HG03159 (cell line): ENCODE measurements at regions not wholly inside any gene's neighbourhood (a gene's known extent, or its start where the extent isn't known, plus 50 kb on each side); places are given as distances from the start of the nearest gene placed in this dataset.
"Not testable (repeated sequence)": the region's sequence is repeated elsewhere in the genome, so short reads cannot be mapped to it uniquely, and the experiment has no call there.

Experiments used
- ATAC-seq: cut with Tn5 transposase; IDR thresholded peaks from one replicate; pipeline ENCODE4 v1.9.1; 2021; ENCODE audit warnings: mild to moderate bottlenecking, moderate library complexity; ENCODE audit not compliant: unreplicated experiment

DNA sequence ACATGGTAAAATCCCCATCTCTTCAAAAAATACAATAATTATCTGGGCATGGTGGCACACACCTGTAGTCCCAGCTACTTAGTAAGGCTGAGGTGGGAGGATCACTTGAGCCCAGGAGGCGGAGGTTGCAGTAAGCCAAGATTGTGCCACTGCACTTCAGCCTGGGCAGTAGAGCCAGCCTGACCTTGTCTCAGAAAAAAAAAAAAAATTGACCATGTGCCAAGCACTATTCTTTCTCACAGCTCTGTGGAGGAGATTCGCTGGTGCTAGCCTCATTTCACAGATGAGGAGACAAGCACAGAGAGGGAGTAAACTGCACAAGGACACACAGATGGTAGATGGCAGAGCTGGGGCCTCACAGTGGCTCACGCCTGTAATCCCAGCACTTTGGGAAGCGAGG is 131.8 kb upstream of the JARID2 start:
- ATAC-seq, result no peak

DNA sequence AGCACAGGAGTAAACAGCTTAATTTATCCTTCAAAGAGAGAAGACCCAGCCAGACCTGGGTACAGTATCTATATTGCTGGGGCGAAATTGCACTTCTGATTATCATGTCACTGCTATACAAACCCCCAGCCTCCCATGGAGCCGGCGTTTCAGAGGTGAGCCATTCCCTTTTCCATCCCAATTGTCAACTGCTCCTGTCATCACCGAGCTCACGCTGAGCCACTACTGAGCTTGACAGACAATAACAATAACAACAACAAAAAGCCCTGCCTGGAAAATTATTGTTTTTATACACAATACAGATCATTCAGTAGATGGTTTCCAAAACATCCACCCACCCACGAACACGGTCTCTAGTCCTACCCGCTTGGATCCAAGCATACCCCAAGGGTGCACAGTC is 129.0 kb upstream of the JARID2 start:
- ATAC-seq, result no peak

DNA sequence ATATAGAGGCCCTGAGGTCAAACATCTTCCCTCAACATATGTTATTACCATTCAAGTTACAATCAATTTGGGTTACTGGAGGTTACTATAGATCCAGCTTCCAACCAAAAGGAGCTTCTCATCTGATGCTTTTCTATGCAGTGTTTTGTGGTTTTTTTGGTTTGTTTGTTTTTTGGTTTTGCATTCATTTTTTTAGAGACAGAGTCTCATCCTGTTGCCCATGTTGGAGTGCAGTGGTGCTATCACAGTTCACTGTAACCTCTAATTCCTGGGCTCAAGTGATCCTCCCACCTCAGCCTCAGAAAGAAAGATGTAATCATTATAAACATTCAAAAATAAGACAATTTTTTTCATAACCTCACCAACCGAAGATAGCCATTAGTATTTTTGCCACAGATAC is 124.4 kb upstream of the JARID2 start:
- no peak for ATAC-seq

DNA sequence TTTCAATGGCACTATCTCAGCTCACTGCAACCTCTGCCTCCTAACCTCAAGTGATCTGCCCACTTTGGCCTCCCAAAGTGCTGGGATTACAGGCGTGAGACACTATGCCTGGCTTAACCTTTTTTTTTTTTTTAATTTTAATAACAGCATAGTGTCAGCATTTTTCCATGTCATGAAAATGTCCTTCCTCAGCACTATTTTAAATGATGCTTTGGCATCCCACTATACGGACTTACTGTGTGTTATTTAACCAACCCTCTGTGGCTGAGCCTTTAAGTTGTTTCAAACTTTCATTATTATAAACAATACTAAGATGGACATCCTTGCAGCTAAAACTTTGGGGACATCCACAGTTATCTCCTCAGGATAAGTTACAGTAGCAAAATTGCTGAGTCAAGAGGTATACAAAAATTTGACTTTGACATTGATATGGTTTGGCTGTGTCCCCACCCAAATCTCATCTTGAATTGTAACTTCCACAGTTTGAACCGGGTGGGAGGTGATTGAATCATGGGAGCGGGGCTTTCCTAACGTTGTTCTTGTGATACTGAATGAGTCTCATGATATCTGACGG is 123.8 kb upstream of the JARID2 start:
- ATAC-seq, result no peak

DNA sequence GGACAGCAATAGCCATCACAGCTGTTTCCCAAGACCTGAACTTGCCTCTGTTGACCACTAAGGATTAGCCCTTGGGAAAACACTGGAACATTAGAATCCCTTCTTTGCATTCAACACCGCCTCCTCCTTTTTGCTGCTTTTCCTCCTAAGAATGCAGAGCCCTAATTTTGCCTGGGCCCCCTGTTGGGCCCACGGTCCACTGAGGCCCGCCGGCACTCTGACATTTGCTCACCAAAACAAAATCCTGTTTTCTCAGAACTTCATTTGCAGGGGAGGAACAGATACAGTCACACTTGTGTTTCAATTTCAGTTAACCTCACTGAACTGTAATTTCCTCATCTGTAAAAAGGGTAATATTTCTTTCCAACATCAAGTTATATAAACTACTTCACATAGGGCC is 116.0 kb upstream of the JARID2 start:
- ATAC-seq, result no peak

DNA sequence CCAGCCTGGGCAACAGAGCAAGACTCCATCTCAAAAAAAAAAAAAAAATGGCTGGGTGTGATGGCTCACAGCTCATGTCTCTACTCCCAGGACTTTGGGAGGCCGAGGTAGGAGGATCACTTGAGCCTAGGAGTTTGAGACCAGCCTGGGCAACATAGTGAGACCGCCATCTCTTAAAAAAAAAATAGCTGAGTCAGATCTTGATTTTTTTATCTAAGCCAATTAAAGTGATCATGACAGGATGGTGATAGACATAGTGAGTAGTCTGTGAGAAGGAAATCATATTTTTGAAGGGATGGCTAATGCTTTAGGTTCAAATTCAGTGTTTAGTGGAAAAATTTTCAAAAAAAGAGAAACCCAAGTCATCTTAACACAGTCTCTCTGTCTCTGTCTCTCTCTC is 114.6 kb upstream of the JARID2 start:
- no peak for ATAC-seq

DNA sequence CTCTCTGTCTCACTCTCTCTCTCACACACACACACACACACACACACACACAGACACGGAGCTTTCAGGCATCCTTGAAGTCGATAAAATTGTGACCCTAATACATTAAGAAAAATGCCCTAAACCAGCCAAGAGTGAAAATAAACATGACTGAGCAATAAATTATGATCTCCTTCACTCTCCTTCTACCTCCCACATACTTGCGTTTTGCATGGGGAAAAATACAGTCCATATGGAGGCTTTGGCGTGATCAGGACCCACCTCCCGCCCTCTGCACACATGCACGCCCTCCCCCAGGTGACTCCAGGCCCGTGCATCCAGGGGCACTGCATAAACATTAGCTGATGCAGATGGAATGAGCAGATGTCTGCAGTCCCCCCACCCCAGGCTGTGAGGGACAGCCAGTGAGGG is 114.2 kb upstream of the JARID2 start:
- ATAC-seq, result no peak

DNA sequence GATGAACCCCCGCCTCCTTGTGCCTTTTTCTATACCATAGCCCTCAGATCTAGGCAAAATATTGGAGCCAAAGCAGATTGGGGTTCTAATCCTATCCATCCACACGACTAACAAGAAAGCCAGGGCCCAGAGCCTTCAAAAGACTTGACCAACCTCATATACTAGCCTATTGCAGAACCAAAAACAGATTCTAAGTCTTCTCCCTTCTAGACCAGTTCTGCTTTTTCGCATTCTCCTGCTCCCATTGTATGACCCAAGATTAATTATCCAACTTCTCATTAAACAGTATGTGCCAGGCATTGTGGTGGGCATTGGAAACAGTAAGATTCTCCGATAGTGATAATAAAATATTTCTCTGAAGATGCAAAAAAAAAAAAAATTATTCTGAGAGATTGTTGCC is 113.7 kb upstream of the JARID2 start:
- ATAC-seq, result no peak

DNA sequence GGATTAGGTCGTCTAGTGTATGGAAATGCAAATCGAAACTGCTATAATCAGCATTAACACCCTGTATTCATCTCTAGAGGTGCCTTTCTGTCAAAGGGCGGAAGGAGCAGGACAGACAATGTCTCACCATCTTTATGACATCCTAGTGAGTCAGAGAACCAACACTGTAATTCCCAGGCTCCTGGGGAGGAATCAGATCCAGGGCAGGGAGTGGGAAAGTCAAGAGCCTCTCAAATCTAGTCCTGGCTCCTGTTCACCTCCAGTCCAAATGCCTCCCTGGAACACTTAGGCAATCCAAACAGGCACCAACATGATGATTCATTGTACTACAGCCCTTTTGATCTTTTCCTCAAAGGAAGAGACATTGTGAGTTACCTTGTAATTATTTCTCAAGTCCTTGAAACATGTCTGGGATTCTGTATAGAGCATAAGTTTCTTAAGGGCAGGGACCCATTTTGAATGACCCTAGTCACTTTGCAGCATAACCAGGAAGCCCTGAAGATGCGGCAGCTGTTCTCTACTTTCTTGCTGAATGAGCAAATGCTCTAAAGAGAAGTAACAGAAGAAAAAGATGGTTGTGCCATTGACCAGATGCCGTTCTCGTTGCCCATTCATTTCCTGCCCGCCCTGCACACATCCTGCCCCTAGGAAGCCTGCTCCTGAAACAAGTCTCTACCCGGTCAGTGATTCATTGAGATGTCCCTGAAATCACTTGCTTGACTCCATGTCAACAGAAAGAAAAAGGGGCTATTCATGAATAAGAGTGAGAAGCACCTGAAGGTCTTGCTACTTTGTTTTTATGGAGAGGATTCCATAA is 112.8 kb upstream of the JARID2 start:
- no peak for ATAC-seq

DNA sequence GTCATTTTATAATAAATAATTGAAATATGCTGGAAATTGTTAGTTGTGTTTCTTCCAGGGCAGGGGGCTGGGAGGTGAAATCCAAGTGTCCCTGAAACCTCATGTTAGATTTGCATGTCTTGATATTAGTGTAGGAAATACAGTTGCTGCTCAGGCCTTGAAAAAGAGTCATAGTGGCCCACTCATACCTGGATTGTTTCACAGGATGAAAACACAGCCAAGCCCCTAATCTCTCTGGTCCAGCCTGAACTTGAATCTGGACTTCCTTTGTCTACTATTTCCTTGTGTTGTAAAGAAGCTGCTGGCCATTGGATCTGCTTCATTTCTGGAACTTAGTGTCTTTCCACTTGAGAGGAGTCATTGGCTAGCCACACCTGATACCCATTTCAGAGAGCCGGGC is 108.8 kb upstream of the JARID2 start:
- ATAC-seq, result no peak

DNA sequence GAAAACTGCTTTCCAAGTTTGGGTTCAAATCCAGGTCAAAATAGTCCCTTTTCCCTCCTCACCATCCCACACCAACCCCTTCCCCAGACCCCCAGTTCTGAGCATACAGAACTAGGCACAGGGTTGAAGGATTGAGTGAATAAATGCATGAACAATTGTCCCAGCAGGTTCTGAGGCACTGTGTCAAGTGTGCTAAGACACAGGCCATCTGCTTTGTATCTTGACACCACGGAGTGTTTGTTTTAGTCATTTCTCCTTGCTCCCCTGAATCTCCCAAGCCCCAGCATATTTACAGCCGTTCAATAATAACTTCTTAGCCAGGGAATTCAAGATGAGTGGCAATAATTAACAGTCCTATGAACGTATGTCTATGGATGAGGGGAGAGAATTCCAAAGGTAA is 102.8 kb upstream of the JARID2 start:
- ATAC-seq, result no peak

DNA sequence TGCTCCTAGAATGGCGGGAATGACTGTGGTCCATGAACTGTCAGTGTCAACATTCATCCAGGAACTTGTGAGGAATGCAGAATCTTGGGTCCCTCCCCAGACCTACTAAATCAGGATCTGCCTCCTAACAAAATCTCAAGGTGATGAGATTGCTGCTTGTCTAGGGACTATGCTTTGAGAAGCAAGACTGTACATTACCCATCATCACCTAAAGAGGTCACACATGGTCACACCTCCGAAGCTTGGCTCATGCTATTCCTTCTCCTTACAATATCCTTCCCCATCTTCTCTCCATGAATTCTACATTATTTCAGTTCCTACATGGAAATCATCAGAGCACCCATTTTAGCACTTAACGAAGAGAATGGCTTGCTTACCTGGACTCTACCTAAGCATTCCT is 102.3 kb upstream of the JARID2 start:
- no peak for ATAC-seq

DNA sequence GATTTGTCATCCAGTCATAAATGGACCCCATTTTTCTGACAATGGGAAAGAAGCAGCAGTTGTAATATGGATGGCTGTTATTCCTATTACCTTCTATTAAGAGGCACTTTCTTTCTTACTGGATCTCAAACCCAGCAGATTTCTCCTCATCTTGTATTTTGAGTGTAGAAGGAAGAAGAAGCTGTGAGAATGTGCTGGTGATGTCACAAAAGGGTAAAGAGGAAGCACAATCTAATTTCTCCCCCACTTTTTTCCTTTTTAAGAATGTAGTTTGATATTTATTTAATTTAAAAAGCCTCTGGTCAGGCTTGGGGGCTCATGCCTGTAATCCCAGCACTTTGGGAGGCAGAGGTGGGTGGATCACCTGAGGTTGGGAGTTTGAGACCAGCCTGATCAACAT is 100.0 kb upstream of the JARID2 start:
- ATAC-seq, result no peak

DNA sequence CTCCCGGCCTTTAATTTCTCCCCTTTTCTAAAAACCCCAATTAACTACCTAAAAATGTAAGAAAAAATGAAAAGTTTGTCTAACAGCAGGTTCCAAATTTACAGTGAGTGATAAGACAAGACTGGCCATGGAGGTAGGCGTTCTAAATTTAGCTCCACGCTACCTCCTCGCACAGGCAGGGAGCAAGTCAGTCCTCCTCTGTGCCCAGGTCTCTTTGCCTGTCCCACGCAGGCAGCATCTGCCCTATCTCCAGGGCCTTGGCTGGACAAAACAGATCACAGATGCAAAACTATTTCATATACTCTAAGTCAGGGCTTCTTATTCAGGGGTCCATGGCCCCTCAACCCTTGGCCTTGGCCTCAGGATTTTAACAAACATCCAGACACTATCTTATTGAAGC is 98.0 kb upstream of the JARID2 start:
- ATAC-seq, result no peak

DNA sequence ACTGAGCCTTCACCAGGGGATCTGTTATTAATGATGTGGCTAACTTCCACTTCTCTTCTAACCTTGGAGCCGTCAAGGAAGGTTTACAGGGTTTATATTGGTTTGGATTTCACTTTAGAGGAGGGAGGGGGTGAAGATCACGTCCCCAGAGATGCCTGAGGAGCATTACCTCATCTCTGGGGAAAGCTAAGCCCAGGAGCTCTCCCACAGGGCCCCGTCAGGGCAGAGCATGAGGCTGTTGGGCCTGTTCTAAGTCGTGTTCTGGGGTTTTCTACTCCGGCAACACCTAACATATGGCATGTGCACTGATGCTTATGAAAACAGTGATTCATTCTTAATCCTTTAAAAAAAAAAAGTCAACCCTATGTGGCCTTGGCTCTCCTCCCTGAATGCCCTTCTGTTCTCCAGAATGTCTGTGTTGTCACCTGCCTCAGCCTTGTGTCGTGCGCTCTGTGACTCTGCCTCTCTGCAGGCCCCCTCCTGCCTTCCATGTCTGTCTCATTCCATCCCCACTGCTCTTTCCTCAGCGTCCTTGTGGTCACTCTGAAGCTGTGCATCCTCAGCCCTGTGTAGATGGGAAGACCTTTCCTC is 97.4 kb upstream of the JARID2 start:
- no peak for ATAC-seq

DNA sequence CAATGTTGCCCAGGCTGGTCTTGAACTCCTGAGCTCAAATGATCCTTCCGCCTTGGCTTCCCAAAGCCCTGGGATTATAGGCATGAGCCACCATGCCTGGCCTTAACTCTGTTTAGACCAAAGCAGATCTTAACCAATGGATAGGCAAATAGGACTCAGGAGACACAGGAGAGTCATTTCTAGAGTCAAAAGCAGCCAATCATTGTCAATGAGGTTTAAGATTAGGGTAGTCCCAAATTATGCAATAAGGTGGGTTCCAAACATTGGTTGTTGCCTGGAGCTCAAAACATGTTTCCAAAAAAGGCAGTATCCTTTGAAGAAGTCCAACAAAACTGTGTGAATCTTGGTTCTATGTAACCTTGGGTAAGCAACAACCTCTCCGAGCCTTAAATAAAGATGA is 95.7 kb upstream of the JARID2 start:
- no peak for ATAC-seq

DNA sequence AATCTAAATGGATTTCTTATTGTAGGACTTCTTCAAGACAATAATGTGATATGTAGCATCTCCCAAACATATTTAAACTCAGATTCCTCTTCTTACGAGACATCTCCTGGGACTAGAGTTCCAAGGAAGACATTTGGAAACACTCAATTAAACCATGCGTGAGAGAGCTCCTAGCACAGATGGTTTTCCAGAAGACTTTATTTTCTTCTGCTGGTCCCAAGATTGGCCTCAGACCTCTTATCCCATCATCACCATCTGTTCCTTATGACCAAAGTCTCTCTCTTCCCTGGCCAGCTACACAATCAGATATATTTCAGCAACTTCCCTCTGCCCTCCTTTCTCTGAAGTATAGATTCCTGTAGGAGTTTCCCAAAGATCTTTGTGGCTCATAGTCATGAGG is 93.2 kb upstream of the JARID2 start:
- ATAC-seq, result no peak

DNA sequence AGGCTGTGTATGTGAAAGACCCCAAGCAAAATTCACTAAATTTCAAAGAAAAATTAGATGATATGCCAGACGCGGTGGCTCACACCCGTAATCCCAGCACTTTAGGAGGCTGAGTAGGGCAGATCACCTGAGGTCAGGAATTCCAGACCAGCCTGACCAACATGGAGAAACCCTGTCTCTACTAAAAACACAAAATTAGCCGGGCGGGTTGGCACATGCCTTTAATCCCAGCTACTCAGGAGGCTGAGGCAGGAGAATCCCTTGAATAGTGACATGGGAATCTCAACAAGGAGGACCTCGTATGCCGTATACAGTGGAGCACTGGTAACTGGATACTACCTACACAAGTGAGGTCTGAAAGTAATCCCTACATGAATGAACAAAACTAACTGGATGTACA is 92.7 kb upstream of the JARID2 start:
- no peak for ATAC-seq

DNA sequence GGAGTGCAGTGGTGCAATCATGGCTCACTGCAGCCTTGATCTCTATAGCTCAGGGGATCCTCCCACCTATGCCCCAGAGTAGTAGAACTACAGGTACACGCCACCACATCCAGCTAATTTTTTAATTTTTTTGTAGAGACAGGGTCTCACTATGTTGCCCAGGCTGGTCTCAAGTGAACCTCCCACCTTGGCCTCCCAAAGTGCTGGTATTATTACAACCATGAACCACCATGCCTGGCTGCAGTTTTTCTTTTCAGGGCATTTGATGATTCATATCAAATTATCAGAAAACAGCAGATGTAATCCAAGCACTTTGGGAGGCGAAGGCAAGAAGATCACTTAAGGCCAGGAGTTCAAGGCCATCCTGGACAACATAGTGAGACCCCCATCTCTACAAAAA is 88.4 kb upstream of the JARID2 start:
- no peak for ATAC-seq

DNA sequence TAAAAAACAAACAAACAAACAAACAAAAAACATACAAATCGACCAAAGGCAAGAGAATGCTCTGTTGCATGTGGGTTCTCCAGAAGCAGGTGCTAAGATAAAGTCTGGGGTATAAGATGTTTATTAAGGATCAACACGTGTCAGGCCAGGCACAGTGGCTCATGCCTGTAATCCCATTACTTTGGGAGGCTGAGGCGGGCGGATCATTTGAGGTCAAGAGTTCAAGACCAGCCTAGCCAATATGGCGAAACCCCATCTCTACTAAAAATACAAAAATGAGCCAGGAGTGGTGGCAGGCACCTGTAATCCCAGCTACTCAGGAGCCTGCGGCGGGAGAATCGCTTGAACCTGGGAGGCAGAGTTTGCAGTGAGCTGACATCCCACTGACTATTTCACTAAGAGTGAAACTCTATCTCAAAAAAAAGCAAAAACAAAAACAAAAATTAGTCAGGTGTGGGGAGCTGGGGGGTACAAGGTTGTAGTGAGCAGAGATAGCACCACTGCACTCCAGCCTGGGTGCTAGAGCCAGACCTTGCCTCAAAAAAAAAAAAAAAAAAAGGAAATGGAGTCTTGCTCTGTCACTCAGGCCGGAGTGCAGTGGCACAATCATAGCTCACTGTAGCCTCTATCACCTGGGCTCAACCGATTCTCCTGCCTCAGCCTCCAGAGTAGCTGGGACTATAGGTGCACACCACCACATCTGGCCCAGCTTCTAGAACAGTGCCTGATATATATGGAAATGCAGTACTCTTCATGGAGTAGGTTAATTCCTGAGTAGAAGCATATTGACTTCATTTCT is 86.8 kb upstream of the JARID2 start:
- no peak for ATAC-seq

DNA sequence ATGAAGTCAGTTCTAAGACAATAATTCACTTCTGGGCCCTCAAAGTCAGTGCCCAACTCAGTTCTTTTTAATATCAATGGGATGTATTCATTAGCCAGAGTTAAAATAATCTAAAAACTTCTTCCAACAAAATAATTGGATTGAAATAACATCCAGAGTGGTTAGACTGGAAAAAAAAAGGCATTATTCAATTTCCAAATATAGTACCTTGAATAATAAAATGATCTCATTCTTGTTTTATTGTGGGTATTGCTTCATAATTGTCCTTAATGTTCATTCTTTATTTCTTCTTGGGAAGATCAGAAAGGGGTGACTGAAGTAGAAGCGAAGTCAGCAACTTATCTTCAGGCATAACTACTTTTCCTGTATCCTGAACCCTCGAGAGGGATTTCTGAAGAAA is 85.1 kb upstream of the JARID2 start:
- no peak for ATAC-seq

DNA sequence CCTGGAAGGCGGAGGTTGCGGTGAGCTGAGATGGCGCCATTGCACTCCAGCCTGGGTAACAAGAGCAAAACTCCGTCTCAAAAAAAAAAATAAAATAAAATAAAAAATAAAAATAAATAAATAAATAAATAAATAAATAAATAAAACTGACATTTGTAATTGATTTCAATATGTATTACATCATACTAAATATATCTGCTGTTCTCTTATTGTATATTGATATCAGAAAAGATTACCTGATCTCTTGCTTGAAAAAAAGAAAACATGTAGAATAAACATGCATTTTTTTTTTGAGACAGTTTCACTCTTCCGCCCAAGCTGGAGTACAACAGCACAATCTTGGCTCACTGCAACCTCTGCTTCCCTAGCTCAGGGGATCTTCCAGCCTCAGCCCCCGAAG is 81.0 kb upstream of the JARID2 start:
- not testable (repeated sequence) for ATAC-seq
